Dermis microvascular lymphatic vessel endothelial cell (primary cell): ENCODE measurements at regions not wholly inside any gene's neighbourhood (a gene's known extent, or its start where the extent isn't known, plus 50 kb on each side); places are given as distances from the start of the nearest gene placed in this dataset.
"Not testable (repeated sequence)": the region's sequence is repeated elsewhere in the genome, so short reads cannot be mapped to it uniquely, and the experiment has no call there.

ENCODE experiments used
- DNase-seq, 2 donors: peaks; one replicate each; pipeline versions ENCODE4 v3.0.0 to v3.0.0-alpha.2; 2010; ENCODE audit warnings: low read depth in 2 of 2

DNA sequence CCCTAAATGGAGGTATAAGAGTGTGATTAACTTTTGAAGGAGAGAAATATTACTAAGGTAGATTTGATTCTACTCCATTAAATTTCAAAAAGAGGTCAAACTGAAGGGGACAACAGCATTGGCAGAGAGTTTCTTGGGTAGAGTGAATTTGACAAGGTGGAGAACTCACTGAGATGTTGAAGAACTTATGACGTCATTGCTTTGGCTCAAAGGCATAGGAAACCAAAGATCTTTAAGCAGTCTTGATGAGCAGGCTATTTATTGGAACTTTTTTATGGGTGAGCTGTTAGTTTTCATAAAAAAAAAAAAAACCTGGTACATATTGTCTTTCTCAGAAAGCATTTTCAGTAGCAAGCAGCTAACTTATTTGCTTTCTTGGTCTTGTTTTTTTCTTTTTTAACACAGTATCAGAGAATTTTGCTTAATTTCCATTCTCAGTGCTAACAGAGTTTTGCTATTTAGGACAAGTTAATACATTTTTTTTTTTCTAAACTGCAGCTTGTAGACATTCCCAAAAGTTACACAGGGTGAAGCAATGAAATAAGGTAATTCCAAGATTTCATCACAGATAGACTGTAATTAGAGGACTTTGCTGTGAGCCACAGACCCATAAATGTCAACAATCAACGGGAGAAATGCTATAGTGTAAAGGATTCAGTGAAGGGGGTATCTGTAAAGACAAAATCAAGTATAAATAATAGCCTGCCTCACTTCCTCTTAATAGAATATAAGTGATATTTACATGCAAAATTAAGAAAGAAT is 412.2 kb upstream of the KLHL1 start:
- DNase-seq, result no peak

DNA sequence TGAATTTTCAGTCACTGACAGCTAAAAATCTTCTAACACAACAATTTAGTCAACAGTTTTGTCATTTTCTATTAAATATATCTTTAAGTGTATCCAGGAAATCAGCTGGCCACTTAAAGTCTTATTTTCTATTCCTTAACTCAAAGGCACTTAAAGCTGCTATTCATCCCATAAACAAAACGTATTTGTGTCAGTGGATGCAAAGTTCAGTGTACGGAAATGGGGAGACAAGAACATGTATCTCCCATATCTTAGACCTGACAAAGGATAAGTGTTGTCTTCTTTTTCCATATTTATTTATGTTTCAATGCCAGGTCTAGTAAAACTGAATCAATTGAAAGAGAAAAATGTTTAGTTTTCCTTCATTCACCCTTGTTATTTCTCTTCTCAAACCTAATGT is 409.8 kb upstream of the KLHL1 start:
- DNase-seq, result no peak

DNA sequence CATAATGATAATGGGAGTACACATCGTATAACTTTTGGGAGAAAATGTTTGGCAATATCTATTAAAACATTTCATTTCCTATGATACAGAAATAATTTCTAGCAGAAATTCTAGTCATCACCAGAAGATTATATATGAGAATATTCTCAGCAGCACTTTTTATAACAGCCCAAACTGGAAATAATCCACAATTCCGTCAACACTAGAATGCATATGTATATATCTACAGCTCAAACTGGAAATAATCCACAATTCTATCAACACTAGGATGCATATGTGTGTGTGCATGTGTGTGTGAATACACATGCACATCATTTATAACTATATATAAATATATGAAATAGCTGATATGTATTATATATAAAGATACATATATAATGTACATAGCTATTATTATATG is 408.0 kb upstream of the KLHL1 start:
- no peak for DNase-seq

DNA sequence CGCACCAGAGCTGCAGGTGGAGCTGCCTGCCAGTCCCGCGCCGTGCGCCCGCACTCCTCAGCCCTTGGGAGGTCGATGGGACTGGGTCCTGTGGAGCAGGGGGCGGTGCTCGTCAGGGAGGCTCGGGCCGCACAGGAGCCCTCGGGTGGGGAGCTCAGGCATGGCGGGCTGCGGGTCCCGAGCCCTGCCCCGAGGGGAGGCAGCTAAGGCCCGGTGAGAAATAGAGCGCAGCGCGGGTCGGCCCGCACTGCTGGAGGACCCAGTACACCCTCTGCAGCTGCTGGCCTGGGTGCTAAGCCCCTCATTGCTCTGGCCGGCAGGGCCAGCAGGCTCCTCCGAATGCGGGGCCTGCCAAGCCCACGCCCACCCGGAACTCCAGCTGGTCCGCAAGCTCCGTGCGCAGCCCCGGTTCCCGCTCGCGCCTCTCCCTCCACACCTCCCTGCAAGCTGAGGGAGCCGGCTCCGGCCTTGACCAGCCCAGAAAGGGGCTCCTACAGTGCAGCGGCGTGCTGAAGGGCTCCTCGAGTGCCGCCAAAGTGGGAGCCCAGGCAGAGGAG is 403.7 kb upstream of the KLHL1 start:
- not testable (repeated sequence) for DNase-seq

DNA sequence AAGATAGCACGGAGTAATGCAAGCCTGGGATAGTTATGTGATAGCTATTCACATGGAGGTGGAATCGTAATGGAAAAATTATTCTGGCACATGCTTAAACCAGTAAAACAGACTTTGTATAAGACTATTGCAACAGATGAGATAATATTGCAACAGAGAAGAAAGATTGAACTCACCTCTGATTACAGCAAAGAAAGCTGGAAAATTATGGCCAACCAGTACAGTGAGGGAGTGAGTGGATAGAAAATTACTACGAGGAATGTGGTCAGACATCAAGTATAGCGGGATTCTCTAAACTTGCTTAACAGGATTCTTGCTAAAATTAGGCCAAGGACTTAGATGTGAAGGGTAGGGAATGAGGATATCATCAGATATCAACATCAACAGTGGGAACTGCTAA is 397.6 kb upstream of the KLHL1 start:
- no peak for DNase-seq

DNA sequence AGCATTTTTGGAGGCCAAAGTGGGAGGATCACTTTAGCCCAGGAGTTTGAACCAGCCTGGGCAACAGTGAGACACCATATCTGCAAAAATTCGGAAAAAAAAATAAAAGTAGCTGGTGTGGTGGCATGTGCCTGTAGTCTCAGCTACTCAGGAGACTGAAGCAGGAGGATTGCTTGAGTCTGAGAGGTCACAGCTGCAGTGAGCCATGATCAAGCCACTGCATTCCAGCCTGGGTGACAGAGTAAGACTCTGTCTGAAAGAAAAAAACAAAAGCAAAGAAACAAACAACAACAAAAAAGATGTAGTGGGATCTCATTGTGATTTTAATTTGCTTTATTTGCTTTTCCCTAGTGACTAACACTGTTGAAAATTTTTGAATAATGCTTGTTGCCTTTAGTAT is 394.7 kb upstream of the KLHL1 start:
- DNase-seq, result no peak

DNA sequence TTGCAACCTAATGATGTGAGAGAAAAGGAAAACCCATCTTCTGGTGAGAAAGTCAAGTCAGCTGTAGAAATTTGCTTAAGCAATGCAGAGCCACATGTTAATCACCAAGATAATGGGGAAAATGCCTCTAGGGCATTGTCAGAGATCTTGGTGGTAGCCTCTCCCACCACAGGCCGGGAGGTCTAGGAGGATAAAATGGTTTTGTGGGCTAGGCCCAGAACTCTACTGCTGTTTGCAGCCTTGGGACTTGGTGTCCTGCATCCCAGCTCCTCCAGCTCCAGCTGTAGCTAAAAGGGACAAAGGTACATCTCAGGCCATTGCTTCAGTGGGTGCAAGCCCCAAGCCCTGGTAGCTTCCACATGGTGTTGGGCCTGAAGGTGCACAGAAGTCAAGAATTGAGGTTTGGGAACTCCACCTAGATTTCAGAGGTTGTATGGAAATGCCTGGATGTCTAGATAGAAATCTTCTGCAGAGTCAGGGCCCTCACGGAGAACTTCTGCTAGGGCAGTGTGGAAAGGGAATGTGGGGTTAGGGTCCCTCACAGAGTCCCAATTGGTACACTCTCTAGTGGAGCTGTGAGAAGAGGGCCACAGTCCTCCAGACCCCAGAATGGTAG is 382.2 kb upstream of the KLHL1 start:
- no peak for DNase-seq

DNA sequence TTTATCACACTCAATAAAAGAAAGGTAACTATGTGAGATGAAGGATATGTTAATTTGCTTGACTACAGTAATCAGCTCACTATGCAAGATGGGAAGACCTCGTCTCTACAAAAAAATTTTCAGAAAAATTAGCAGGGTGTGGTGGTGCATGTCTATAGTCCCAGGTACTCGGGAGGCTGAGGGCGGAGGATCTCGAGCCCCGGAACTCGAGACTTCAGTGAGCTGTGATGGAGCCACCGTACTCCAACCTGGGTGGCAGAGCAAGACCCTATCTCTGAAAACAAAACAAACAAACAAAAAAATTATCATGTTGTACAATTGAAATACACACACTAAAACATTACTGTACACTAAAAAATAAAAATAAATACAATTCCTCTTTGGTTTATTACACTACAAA is 376.7 kb upstream of the KLHL1 start:
- DNase-seq, result no peak

DNA sequence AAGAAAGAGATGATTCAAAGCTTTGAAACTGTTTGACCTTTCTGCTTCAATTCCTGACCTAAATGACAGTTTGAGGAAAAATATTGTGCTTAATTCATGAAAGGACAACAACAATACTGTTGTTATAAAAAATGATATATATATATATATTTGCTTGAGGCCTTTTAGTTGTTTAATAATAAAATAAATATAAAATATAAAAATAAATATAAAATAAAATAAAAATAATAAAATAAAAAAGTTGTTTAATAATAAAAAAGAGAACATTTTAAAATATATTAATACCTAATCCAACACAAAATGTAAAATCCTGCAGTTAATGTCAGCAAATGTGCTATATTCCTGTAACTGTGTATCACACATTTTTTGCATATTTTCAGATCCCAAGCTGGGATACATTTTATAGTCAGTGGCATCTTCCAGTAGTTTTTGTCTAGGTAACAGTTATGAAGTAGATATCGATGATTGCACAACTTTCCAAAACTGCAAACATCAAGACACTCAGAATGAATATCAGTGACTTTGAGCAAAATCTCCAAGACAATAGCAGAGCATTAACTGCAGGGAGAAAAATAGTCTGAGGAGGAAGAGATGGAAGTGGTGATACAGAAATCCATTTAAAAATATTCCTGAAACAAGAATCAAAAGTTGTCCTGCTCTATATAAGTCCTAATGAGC is 375.5 kb upstream of the KLHL1 start:
- DNase-seq, result no peak

DNA sequence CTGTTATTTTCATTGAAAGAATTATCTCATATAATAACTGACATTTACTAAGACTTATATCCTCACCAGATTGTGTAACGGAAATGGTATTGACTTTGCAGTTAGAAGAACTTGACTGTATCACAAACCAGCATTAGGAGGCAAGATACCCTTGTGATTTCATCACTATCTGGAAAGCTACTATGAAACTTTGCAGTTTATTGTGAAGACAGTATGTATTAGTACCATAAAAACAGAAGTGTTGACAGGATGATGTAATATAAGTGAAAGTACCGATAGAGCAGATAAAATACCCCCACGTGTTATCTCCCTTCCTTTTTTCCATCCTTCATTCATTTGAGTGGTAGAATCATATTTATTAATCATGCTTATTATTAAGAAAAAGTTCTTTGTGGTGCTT is 365.7 kb upstream of the KLHL1 start:
- no peak for DNase-seq

DNA sequence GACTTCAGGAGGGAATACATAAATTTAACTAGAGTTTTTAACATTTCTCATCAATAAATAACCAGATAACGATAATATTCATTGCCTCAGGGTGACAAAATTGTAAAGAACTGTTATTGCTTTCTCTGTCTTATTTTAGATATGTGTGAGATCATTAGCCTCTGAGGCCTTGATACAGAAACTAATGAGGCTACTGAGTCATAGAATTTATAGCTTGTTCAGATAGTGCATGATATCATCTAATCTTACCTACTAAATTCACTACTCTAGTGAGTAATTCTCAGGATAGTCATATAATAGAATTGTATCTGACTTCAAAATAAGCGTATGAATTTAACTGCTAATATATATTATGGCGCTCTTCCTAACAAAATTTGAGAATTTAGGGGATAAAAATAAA is 360.8 kb upstream of the KLHL1 start:
- DNase-seq, result no peak

DNA sequence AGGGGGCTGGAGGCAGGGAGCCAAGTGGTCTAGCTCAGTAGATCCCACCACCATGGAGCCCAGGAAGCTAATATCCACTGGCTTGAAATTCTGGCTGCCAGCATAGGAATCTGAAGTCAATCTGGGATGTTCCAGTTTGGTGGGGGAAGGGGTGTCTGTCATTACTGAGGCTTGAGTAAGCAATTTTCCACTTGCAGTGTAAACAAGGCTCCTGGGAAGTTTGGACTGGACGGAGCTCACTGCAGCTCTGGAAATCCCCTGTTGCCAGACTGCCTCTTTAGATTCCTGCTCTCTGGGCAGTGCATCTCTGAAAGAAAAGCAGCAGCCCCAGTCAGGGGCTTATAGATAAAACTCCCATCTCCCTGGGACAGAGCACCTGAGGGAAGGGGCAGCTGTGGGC is 349.2 kb upstream of the KLHL1 start:
- DNase-seq, result no peak

DNA sequence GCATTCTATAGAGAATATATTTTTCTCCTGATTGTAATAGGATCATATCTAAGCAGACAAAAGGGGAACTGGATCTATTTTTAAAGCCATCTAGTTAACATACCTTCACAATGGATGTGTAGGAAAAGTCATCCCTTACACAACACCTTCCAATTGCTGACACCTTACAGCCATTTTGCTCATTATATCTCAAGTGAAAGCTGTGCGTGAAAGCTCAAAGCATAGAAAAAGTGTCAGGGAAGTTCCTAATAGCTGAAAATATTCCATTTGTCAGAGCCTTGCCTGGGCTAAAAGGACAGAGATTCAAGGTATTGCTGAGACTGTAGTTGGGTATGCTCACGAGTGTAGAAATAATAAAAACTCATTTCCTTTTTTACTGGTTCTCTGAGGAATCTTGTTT is 340.6 kb upstream of the KLHL1 start:
- DNase-seq, result no peak

DNA sequence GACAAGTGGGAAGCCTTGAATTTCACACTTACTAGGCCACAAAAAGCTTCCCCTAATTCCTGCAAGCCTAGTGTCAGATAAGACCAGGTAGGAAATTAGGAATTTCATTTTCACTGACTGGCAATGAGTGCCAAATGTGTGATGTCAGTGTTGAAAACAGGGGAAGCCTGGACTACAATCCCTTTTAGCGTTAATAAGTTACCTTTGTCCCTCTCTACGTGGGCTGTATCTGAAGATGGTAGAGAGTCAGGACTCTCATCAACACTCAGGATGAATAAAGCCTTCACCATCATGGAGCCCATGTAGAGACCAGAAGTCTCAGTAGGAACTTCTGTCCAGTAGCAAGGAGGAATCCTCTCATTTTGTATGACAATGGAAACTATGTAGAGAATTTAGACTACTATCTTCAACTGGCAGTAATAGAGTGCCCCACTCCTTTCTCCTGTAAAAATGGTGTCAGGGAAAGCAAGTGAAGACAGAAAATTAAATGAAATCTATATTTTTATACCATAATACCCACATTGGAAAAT is 324.1 kb upstream of the KLHL1 start:
- no peak for DNase-seq

DNA sequence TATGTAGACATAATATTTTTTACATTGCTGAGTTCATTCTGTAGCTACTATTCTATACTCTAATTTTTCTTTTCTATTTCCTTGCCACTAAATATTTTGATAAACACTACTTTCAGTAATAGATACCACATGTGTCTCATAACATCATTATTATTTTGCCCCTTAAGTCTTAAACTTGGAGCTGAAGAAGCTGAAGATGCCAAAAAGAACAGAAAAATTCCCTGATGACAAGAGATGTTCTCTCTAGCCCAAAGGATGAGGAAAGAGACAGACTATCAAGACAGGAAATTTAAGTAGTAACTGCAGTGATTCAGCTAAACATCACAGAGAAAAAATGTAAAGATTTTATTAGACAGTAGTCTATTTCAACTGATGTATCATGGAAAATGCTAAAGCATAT is 322.0 kb upstream of the KLHL1 start:
- DNase-seq, result no peak

DNA sequence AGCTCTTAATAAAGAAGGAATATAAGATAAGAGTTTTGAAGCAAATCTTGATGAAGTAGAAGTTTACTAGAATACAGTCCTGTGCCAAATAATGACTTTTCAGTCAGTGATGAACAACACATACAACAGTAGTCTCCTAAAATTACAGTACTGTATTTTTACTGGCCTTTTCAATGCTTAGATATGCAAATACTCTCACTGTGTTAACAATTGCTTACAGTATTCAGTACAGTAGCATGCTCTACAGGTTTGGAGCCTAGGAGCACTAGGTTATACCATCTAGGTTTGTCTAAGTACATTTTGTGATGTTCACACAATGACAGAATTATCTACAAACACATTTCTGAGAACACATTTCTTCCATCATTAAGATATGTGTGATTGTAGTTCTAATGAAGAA is 316.7 kb upstream of the KLHL1 start:
- no peak for DNase-seq

DNA sequence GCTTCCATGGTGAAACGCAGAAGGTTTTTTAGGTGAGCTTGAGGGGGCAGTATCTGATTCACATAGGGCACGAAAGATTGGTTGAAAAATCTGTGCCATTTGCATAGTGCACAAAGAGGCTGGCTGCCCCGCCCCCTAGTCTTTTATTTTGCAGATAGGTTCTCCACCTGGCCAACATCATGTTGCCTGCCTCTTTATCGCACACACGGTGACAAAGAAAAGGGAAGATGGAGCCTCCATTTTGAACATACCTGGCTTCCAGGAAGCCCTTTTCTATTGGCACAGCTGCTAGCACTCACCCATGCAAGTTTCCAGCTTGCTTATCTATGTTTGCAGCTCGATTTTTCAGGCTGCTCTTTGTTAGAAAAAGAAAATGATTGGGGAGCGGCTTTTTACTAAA is 316.2 kb upstream of the KLHL1 start:
- no peak for DNase-seq

DNA sequence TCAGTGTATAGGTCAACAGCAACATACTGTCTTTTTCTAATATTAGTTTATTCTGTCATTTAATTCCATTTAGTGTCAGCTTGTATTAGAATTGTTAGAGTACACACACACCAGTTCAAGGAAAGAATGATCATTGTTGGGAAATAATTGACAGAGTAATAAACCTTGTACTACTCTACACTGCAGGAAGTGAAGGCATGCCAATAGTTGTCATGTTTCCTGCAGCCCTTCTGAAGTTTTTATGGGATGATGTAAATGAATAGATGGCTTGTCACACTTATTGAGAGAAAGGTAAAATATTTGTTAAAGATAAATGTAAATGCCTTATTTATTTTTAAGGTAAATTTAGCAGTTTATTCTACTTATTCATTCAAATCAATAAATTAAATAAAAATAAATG is 306.9 kb upstream of the KLHL1 start:
- no peak for DNase-seq

DNA sequence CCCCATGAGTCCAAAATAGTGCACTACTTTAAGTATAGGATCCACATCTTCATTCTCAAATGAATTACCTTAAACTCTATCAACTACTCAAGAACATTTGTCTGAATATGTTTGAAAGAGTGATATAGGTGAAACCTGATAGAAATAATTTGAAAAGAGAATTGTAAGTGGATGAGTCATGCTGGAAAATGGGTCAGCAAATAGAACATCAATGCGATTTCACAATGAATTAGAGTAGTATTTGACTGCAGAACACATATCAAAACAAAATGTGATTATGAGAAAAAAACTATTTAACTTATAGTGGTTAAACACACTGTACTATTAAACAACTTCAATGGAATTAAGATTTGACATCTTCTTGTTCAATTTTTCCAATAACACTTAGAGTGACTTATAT is 300.6 kb upstream of the KLHL1 start:
- no peak for DNase-seq

DNA sequence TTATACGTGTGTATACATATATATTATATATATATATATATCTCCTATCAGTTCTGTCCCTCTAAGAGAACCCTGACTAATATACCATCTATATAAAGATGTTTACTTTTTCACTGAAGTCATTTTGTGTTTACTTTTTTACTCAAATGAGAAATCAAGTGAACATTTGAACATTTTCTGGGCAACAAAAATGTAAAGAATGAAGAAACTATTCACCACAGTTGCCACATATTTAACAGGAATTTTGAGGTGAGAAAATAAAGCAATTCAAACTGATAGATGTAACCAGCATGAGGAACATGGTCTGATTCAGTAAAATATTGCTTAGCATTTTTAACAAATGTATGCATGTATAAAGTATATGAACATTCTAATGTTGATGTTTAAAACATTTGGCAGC is 299.2 kb upstream of the KLHL1 start:
- DNase-seq, result no peak

DNA sequence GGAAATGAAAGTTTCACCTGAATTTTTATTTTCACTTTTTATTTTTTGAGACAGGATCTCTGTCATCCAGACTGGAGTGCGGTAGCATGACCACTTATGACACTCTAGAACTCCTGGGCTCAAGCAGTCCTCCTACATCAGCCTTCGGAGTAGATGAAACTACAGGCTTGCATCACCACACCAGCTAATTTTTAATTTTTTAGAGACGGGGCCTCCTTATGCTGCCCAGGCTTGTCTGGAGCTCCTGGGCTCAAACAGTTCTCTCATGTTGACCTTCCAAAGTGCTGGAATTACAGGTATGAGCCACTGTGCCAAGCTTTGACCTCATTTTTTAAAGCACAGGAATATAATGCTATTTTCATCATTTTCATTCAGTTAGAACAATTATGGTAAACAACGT is 297.0 kb upstream of the KLHL1 start:
- DNase-seq, result no peak

DNA sequence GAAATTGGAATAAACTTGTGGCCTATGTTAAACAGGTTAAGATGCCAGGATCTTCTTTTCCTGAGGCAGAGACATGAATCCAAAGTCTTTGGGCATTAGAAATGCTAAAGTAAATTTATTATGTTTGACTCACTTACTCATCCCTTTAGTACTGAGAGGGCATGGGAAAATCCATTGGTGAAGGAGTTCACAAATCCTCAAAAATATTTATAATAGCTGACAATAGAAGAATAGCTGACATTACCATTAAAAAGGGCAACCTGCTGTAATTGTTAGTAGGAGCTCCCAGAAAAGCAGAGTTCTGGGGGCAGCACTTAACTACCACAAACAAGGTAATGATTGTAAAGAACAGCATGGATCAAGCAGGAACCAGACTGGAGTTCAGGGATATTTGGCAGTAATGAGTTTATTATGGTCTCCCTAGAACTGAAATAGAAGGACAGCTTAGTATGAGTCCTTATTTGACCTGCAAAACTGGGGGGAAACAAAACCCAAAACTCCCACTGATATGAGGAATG is 285.8 kb upstream of the KLHL1 start:
- no peak for DNase-seq
